Hippocampal formation (tissue), 2 donors: ENCODE measurements at regions not wholly inside any gene's neighbourhood (a gene's known extent, or its start where the extent isn't known, plus 50 kb on each side); places are given as distances from the start of the nearest gene placed in this dataset.
"Not testable (repeated sequence)": the region's sequence is repeated elsewhere in the genome, so short reads cannot be mapped to it uniquely, and the experiment has no call there.

ENCODE experiments used
- DNase-seq, 2 donors: peaks; one replicate each; lab custom pipeline; 2025; lab: John Stamatoyannopoulos, UW

DNA sequence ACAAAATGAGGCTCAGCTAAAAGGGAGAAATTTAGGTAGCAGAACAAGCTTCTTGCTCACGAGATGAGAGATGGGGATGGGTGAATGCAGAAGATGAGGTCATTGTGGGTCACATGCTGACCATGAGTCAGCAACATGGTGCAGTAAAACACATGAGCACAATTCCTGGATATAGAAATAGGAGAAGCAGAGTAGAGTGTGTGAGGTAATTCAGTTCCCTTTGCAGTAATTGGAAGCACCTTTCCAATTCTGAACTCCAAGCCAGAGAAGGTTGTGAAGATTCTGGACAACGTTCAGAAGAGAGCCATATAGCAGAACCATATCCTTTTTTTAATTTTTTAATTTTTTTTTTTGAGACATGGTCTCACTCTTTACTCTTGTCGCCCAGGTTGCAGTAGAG is 62.0 kb upstream of the LMNTD1 start:
- DNase-seq = no peak

DNA sequence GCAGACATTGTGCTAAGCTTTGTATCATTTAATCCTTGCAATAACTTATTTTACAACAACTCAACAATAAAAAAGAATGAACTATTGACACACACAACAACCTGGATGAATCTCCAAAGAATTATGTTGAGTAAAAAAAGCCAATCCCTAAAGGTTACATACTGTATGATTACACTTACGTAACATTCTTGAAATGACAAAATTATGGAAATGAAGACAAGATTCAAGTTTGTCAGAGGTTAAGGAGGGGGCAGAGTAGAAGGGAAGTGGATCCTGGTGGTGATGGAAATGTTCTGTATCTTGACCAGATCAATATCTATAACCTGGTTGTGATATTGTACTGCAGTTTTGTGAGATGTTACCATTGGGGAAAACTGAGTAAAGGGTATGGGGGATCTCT is 63.2 kb upstream of the LMNTD1 start:
- no peak for DNase-seq

DNA sequence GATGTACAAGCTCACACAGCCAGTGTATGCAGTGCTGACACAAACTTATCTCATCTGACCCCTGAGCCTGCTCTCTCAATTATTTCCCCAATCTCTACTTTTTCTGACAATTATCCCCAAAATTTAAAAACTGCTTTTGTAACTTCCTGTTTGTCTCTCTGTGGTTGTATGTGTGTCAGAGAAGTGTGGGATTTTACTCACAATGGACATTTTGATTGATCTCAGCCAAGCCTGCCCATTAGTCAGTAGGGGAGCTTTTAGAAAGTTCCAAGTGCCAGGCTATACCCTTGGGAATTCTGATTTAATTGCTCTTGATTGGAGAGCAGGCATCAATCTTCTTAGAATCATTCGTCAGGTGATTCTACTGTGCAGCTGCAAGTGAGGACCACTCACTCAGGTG is 64.9 kb upstream of the LMNTD1 start:
- DNase-seq = no peak

DNA sequence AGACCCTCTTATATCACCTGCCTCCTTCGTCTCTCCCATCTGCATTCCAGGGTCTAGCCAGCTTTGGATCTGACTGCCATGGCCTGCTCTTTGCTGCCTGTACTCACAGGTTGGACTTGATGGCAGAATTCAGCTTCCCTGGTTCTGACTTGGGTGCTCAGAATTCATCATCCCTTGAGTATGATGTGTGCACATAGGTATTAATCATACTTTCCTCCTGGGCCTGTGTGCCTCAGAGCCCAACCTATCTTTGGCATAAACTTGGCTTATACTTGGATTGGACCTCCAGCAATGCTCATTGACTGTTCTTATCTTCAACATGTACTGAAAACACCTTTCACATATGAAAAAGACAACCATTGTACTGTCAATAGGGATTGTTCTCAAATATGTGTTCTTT is 70.7 kb upstream of the LMNTD1 start:
- DNase-seq = no peak

DNA sequence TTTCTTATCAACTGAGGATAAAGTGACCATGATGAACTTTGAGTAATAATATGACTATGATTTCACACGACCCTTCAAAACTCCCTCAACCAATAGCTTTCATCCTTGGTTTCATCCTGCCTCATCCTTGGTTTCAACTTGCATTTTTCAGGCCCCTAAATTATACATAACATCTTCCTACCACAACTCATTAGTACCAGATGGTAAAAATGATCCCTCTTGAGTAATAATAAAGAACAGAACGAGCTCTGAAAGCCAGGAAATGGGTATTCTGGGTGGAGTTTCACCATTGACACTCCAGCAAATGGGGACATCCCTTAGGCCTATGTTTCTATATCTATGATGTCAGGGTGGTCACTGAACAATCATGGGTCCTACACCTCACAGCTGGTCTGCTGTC is 72.1 kb upstream of the LMNTD1 start:
- no peak for DNase-seq

DNA sequence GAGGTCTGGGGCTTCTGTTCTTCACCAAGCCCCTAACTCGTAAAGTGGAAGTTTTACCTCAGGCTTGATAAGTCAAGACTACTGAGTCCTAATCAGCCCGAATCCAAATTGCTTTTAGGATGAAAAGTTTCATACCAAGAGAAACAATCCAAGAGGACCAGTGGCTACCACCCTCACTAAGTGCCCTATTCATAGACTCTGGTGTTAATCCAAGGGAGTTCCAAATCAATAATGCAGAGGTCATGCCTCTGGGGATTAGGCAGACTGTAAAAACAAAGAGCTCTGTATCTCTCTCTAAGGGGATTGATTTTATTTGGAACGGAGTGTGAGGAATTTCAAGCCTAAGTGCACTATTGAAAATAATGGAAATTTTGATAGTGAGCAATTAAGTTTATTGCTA is 76.3 kb upstream of the LMNTD1 start:
- DNase-seq = no peak

DNA sequence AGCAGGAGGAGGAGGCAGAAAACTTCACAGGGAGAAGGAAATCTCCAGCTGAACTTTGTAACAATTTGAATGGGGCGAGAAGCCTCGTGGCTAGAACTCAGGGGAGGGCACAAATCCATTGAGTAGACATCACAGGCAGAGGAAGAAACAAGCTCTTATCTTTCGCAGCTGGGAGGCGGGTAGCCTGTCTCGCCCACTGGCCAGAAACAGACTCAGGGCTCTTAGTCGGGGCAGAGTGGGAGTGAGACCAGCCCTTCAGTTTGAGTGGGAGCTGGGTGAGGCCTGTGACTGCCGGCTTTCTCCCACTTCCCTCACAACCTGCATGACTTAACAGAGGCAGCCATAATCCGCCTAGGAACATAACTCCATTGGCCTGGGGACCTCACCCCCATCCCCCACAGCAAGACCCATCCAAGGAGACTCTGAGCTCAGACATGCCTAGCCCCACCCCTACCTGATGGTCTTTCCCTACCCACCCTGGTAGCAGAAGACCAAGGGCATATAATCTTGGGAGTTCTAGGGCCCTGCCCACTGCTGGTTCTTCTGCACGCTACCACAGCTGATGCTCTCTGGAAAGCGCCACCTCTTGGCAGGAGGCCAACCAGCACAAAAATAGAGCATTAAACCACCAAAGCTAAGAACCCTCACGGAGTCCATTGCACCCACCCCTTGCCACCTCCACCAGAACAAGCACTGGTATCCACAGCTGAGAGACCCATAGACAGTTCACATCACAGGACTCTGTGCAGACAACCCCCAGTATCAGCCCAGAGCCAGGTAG is 77.8 kb upstream of the LMNTD1 start:
- not testable (repeated sequence) for DNase-seq

DNA sequence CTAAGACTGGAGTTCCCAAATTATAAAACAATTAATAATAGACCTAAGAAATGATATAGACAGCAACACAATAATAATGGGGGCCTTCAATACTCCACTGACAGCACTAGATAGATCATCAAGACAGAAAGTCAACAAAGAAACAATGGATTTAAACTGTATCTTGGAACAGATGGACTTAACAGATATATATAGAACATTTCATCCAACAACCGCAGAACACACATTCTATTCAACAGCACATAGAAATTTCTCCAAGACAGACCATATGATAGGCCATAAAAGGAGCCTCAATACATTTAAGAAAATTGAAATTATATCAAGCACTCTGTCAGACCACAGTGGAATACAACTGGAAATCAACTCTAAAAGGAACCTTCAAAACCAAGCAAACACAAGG is 80.1 kb upstream of the LMNTD1 start:
- DNase-seq = not testable (repeated sequence)

DNA sequence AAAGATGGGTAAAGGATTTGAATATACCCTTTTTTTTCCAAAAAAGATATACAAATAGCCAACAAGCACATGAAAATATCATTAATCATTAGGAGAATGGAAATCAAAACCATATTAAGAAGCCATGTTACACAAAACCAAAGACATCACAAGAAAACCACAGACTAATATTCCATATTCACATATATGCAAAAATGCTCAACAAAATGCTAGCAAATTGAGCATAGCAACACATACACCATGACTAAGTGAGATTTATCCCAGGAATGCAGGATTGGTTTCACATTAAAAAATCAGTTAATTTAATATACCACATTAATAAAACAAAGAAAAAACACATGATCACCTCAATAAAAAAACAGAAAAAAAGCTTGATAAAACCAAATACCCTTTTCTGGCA is 84.7 kb upstream of the LMNTD1 start:
- DNase-seq = no peak

DNA sequence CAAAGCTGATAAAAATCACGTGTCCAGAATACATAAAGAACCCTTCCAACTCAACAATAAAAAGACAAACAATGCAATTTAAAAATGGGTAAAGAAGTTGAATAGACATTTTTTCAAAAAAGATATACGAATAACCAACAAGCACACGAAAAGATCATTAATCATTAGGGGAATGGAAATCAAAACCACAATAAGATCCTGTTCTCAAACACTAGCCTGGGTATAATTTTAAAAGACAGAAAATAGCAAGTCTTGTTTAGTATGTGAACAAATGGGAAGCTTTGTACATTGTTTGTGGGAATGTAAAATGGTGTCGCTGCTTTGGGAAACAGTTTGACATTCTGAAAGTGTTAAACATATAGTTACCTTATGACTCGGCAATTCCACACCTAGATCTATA is 86.3 kb upstream of the LMNTD1 start:
- no peak for DNase-seq

DNA sequence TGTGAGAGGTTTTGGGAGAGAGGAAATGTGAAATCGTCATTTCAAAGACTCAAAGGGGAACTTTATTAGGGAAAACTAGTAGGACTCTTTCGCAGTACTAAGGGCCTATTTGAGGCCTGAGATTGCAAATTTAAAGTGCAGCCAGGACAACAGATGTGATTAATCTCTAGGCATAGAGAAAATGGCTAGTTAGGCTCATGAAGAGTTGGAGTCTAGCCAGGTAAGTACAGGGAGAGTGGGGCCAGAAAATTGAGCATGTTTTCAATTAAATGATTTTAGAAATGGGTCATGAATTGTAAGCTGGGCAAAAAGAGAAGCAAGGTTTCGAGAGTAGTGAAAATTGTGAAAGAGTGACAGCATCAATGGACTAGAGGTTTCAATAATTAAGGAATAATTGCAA is 91.9 kb upstream of the LMNTD1 start:
- DNase-seq = no peak

DNA sequence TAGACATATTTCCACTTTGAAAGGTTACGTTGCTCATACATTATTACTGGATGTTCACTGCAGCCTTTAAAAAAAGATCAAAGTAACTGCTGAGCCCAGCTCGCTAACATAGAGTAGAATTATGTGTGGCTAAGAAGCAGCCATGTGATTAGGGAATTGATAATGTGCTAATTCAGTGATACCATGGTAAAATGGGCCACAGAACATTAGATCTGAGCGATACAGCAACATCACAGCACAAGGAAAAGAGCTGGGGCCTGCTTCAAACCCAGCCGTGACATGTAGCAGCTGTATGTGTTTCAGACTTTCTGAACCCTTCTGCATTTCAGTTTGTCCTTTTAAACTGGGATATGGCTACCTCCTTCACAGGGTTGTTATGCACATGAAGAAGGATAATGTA is 92.3 kb upstream of the LMNTD1 start:
- no peak for DNase-seq

DNA sequence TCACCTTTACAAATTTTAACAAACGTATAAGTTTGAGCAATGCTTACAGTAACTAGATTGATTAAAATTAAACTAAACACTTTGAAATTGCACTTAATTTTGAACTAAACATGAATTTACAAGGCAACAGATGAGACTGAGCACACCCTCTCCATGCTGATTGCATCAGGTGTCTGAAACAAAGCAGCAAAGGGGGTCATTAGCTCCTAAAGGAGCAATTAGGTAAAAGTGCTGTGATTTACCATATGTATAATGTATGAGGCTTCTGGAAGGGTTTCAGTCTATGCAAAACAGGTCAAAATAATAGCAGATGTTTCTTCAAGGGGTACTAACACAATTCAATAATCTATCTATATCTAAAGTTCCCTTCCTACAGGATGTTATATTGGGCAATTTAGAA is 98.8 kb upstream of the LMNTD1 start:
- no peak for DNase-seq

DNA sequence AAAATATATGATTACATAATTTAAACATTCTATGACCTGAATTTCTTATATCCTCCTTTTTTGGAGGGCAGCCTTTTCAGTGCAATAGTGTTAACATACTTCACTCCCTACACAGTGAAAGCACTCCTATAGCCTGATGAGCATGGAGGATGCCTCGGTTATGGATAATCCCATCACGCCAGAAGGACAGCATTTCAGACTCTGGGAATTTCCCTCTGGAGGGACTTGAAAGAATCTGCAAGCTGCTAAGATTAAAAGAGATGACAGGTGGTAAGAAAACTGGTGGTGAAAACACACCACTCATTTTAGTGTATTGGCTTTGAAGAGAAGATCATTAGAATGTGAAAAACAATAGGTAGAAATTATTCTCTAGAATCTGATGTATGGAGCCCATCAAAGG is 99.3 kb upstream of the LMNTD1 start:
- DNase-seq = no peak

DNA sequence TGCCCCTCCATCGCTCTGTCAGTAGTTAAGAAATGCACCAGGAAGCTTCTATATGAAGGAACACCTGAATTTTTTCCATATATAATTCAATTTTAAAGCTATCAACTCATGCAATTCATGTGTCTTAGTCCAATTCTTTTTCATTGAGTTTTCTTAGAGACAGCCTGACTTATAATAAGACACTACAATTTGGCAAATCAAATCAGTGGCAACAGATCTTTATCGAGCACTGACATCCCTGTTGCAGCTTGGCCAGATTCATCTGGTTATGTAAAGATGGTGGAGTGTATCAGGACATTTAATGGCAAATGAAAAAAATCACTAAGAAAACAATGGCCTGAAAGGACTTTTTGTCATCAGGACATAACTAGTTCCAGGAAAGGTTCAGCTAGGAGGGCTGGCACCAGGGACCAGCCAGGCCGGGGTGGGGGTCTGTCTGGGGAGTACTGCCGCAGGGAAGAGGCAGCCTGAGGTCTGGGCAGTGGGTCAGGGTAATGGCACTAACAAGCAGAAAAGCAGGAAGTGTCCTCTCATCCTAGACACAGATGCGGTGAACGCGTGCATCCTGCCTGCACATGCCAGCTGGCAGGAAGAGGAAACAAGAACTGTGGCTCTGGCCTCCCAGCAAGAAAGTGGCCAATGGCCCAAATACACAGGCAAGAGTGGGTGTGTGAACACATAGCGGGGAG is 100.5 kb upstream of the LMNTD1 start:
- DNase-seq = peak in 1 of 2 donors; percentile 43

DNA sequence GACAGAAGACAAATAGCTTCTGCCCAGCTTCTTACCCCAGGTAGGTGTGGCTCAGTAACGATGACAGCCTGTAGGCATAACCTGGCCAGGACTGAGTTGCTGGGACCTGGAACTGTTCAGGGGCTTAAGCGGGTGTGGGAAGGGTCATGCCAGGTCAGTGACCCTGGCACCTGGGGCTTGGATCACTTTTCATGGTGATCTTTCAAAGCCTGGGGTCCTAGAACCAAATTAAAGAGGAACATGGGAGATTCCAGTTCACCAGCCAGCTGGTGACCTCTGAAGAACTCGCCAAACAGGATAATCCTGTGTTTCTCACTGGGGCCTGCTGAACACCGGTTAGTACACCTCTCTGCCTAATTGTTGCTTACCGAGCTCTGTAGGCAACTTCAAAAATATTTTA is 102.6 kb upstream of the LMNTD1 start:
- DNase-seq = no peak

DNA sequence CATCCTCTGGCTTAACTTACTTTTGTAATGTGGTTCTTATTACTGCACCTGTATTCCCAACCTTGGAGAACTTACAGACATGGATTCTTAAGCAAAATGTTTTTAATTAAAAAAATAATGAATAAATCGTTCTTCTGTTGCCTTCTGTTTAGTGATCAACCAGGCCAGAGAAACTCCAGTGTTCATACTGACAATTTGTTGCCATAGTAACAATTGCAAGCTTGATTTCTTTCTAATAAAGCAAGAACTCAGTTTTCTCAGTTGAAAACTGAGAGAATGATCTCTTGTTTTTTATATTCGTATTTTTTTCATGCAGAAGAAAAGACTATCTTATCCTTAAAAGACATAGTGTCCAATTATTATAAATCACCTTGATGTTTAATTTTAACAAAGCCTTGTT is 106.5 kb upstream of the LMNTD1 start:
- DNase-seq = peak in 1 of 2 donors; percentile 19

DNA sequence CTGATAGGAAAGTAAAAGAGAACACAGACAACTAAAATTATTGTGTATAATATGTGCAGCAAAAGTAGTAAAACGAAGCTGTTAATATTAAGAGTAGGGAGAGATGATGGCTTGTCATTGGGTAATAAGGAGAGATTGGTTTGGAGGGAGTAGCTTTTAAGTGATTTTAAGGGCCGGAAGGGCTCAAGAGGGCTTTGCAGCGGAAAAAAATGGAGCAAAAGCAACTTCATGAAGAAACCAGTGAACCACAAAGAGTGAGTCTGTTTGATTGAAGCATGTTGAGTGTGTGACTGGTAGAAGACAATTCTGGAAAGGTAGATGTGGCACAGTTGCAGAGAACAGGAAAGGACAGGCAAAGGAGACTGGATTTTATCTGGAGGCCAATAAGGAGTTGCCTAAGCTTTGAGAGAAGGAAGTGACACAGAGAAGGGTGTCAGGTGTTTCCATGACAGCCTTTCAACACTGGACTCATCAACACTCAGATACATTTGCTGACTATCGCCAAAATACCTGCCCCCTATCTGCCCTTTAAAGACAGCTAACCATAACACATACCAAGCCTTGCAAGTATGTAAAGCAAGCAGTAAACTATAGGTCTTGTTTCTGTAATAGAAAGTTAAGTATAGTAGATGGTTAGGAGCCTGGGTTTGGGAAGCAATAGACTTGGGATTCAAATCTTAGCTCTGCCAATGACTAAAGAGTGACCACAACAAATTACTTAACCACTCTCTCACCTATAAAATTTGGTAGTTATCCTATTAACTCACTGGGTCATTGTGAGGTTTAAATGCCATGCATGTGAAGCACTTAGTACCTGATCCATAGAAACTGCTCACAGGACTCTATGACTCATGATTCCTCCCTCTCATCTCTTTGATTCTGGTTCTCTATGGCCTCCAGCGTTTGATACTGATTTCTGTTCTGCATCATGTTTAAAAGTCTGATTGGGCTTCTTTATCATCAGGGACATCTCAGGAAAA is 117.3 kb upstream of the LMNTD1 start:
- no peak for DNase-seq

DNA sequence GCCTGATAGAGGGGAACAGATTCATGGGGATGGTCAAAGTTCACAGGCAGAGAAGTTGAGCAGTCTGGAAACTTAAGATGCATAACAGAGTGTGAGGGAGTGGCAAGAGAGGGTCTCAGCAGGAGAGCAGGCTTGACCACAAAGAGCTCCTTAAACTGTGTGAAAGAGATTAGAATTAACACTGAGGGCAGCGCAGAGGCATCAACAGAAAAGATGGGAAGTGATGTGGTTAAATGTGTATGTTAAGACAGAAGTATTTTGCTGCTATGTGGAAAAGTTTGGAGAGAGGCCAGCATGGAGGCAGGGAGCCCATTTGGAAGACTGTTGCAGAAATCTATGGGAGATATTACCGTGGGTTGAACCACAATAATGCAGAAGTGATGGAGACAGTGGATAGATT is 122.7 kb upstream of the LMNTD1 start:
- no peak for DNase-seq

DNA sequence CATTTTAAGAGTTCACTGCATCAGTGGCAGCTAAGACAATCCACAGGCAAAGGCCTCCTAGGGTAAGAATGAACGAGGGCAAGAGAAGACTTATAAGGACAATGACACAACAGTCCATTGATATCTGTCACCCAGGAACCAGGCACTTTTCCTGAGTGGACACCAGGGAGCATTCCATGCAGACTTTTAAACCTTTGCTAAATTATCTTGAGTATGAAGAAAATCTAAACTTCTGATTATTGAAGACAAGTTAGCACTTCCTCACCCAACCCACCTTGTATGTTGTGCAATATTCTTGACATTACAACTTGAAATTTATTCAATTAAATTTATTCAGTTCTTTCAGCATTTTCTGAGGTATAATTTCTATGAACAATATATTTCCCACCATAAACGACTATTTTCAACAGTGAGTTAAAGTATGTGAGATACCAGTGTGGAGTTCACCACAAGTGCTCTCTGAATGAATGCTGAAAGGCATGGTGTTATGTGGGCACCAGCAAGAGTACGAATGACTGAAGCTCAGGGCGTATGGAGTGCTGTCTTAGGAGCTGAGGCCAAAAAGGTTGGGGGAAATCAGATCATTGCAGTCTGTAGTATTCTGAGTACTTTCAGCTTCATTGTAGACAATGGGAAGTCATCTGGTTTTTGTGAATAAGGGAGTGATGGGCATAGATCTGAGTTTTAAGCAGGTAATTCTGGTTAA is 124.3 kb upstream of the LMNTD1 start:
- DNase-seq = no peak

DNA sequence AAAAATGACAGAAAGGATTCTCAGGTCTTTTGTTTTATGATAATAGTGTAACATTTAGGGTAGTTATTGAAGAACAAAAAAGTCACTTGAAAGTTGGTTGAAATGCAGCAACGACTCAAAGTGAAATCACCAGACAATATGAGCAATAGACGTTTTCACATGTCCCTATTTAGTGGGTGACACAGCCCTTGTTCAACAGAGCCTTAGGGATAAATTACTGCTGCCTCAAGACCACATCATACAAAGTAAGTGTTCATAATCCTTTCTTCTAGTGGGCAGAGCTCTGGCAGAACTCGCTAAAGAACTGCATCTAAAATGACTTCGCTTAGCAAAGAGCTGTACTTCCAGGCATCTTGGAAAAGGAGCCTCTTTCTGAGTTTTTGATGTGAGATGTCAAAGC is 128.5 kb upstream of the LMNTD1 start:
- DNase-seq = no peak

DNA sequence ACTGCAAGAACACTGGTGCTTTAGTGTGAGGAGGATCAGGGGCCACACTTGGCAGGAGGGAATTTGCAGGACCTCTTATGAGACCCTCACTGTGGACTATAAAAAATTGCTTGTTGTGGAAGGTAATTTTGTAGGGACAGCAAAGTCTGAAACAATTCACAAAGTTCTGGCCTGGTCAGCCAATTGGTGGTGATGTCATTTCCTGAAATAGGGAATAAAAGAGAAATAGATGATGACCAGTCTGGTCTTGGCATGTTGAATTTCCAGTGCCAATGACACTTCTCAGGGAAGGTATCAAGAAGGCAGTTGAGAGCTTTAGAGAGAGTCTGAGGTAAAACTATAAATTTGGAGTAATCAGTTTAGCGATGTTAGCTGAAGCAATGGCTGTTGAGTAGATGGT is 129.3 kb upstream of the LMNTD1 start:
- DNase-seq = no peak
